NCI-H460 (cell line): ENCODE measurements at regions not wholly inside any gene's neighbourhood (a gene's known extent, or its start where the extent isn't known, plus 50 kb on each side); places are given as distances from the start of the nearest gene placed in this dataset.

Source experiments
- DNase-seq: peaks from one replicate; pipeline ENCODE4 v3.0.0-alpha.2; 2016; ENCODE audit warnings: low read depth; ENCODE audit errors: extremely low read depth

DNA sequence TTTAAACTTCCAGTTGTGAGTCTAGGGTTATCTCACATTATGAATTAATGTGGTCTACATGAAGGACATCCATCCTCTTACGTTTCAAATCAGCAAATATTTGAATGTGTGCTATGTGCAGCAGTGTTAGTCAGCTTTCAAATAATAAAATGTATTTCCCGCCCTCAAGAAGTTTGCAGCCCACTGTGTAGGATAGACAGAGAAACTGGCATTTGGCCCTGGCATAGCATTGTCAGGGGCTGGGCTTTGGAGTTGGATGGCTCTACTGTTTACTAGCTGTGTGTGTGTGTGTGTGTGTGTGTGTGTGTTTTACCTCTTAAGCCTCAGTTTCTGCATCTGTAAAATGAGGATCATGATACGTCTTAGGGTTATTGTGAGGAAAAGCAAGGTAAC is 400.5 kb upstream of the C2CD4B start:
- DNase-seq = no peak

DNA sequence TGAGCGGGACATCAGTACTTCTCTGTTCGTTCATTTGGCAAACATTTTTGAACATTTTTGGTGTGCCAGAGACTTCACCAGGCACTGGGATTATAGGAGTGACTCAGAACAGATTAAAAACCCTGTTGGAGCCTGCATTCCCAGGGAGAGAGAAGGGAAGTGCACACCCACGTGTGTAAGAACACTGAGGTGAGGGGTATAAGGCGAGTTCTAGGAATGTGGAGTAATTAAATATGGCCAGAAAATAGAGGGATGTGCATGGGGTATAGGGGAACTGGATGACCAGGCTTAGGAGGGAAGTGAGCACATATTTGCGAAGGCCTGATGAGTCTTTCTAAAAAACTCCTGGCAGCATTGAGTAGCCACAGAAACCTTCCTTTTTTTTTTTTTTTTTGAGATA is 401.2 kb upstream of the C2CD4B start:
- no peak for DNase-seq

DNA sequence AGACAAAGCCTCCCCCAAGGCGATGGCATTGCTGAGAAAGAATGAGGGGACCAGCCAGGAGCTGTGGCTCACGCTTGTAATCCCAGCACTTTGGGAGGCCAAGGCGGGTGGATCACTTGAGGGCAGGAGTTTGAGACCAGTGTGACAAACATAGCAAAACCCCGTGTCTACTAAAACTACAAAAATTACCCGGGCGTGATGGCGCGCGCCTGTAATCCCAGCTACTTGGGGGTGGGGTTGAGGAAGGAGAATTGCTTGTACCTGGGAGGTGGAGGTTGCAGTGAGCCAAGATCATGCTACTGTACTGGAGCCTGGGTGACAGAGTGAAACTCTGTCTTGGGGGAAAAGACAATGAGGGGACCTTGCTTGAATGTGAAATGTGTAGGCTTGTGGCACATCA is 402.4 kb upstream of the C2CD4B start:
- no peak for DNase-seq

DNA sequence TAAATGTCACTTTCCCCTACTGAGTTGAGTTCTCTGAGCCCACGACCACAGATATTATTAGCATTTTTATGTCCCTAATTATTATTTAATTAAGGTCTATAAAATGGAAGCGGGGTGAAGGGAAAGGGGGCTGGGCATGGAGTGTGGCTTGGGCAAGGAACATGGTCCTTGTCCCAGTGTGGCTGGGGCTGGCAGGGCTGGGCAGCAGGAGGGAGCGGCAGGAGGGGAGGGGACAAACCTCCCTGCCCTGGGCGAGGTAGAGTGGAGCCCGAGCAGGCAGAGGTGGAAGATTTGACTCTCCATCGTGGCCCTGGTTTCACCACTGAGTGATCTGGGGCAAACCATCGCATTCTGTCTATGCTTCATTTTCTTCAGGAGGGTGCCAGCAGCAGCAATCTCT is 402.9 kb upstream of the C2CD4B start:
- no peak for DNase-seq

DNA sequence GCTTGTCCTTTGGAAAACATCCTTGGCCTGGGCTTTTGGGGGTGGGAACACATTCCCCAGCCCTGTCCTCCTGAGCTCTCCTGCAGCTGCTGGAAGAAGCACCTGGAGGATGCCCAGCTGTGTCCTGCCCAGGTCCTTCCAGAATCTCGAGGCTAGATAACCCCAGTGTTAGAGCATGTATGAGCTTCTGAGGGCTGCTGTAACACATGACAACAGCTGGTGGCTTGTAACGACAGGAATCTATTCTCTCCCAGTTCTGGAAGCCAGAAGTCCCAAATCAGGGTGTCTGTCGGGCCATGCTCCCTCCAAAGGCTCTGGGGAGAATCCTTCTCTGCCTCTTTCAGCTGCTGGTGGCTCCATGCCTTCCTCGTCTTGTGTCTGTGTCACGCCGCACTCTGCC is 403.6 kb upstream of the C2CD4B start:
- no peak for DNase-seq

DNA sequence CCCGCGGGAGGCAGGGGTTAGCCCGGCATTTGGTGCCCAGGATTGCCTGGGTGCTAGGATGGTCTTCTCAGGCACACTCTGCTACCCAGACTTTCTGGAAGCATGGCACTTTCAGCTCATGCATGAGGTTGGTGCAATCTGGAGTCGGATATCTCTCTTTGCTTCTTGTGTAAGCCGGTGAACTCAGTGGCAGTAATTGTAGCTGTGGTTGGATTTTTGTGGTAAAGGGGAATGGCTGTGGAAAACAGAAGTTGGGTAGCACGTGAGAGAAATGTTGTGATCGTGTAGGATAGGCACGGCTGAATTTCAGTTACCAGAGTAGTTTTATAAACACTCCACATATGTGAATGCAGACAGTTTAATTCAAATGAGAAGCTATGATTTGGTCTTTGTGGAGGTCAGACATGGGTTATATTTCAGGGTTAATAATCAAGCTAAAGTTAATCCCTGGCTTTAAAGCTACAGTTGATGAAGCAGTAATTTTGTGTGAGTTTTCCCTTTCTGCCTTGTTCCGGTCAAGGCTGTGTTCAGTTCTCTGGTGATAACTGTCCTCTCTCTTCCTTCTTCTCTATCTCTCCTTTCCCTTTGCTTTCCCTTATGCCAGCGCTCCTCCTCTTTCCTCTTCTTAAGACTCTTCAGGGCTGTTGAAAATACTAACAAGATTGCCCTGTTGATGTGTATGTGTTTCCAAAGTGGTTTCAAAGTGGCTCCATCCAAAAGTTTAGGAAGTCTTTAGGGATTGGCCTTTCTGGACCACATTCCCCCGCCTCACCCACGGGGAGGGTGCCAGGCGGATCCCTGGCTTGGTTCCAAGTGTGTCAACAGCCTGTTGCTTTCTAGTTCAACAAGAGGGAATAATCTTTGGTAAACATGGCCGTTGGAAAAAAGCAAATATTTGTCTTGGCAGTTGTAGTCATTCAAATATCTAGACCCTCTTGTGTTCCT is 404.6 kb upstream of the C2CD4B start:
- DNase-seq = no peak

DNA sequence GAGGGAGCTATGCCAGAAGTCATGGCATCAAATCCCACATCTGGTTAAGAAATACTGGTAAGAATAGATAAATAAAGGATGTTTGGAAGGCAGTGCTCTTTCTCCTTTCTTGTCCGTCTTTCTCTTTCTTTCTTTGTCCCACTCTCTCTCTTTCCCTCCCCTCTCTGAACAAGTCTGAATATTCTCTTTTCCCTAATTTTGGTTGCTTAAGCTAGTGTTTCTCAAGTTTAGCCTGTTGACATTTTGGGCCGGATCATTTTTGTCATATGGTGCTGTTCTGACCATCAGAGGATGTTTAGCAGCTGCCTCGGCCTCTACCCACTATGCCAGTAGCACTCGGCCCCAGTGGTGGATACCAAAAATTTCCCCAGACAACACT is 405.3 kb upstream of the C2CD4B start:
- DNase-seq = no peak

DNA sequence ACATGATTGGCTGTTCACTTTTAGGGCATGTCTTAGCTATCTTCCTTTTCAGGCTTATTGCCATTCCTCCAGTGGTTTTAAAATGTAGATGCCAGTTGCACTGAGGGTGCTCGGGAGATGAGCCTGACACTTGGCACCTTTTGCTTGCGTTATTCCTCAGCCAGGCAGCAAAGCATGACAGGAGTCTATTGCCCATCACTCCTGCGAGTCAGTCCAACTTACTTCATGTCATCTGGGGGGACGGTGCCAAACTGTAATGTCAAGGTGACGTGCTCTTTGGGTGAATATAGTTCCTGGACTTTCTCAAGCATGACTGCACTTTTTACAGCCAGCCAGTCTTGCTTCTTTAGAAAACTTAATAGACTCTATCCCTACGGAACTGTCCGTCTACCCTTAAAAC is 406.0 kb upstream of the C2CD4B start:
- no peak for DNase-seq

DNA sequence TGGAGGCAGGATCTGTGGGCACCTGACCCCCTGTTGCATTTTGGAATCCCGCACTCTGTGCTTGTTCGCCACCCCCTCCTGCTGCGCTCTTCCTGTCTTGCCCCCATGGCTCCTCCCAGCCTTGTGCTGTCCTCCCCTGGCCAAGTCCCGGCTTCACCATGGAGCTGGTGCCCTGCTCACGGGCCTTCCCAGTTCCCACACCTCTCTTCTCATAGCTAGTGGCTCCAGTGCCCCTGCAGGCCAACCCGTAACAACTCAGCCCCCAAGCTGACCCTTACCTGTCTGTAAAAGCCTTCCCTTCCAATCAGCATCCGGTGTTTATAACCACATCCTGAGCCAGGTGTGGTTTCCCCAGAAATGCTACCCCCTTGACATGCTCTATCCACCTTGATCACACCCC is 407.7 kb upstream of the C2CD4B start:
- DNase-seq = no peak

DNA sequence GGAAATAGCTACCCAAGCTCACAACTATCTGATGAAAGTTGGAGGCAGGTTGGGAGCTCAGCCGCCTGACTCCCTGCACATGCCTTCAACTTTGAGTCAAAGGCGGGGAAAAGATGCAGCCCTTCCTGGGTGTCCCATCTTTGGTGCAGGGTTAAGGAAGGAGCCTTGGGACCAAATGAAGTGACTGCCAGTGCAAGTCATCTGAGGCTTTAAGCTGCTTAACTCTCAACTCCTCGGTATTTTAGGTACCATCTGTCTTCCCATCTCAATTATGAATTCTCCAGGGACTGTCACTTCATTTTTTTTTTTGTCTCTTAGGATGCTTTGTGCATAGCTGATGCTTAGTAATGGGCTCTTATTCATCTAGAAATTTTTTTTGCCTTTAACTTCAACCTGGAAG is 408.8 kb upstream of the C2CD4B start:
- DNase-seq = no peak

DNA sequence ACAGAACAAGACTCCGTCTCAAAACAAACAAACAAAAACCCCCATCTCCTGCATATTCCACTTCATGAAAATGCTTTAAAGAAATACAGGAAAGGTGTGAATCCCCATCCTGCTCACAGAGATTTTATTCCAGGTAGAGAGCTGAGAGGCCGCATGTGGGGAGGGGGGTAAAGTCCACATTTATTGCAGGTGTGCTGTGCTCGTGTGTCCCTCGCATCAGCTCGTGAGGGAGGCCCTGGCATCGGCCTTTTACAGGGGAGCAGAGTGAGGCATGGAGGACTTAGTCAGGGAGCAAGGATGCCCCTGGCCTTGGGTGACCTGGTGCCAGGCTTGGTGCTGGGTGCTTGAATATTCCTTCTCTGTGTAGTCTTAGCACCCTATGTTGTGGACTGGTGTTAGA is 413.5 kb upstream of the C2CD4B start:
- no peak for DNase-seq

DNA sequence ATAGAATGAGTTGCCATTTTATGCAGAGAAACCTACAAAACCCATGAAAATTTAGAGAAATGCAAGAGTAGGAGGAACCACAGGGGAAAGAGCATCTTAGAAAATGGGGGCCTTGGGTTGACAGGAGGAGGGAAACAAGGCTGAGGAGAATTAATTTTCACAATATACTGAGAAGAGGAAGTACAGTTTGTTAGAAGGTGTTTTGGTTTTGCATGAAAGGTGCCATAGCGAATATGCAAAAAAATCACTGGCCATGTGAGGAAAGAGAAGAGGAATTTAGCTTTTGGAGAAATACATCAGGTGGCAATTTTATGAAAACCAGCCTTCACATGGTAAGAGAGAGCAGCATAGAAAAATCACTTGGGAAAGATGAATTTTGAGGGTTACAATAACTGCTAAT is 413.9 kb upstream of the C2CD4B start:
- DNase-seq = no peak

DNA sequence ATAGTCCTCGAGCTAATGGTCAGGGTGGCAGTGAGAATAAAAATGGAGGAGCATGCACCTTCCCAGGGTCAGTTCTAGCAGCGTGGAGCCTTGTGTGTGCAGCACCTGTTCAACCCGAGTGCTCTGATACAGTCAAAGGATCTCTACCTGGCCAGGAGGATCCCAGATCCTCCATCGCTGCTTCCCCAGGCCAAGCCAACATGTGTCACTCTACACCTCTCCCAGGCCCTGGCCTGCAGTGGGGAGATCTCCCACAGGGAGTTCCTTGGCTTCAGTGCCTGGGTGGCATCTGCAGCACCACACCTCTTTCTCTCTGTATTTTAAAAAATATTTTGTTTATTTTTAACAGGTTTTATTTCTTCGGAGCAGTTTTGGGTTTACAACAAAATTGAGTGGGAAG is 414.8 kb upstream of the C2CD4B start:
- no peak for DNase-seq

DNA sequence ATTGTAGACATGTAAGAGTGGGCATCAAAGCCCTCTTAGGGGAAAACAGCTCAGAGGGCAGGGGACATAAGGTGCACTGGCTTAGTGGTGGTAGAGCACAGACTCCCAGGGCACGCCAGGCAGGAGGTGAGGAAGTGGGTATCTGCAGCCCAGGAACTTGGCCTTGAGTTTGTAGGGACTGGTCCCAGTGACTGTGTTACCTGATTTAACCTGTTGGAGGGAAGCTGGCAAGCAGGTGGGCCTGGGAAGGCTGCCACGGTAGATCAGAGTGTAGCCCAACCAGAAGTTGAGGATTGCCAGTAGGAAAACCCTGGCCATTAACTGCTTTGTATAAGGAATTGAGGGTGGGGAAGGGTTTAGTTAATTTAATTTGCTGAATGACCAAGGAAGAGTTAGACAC is 417.5 kb upstream of the C2CD4B start:
- no peak for DNase-seq

DNA sequence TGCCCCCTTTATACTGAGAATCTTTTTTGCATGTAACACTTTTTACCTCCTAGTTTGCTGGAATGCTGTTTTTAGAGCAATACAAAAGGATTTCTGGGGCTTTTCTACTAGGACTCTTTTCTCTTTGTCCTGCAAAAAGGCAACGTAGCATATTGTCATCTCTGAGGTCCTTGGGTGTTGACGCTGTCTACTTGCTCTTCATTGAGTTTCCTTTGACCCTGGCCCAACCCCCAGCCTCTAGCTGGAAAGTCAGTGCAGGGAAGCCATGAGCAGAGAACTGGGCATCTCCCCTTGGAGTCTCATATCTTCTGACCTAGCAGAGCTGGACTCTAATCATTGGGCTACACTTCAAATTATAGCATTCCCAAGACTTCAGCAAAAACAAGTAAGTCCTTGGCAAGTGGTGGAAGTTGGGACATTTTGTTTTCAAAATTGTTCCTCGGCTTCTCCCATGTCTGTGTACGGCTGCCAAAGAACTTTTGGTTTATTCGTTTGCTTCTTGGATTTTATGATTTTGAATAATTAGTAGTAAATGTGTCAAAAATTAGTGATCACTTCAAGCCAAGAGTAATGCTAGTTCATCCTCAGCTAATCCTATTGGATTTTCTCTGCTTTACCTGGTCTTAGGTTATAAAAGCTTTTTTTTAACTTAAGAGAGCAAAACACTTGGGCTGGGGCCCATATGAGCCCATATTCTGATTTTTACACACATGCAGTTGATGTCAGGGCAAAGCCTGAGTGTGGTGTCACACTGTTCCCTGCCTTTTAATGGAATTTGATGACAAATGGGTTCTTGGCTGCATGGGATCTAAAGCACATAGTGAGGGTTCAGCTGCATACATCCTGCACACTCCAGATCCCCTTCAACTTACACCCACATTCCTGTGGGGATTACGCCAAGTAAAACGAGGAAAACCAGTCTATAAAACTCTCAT is 419.5 kb upstream of the C2CD4B start:
- DNase-seq = no peak

DNA sequence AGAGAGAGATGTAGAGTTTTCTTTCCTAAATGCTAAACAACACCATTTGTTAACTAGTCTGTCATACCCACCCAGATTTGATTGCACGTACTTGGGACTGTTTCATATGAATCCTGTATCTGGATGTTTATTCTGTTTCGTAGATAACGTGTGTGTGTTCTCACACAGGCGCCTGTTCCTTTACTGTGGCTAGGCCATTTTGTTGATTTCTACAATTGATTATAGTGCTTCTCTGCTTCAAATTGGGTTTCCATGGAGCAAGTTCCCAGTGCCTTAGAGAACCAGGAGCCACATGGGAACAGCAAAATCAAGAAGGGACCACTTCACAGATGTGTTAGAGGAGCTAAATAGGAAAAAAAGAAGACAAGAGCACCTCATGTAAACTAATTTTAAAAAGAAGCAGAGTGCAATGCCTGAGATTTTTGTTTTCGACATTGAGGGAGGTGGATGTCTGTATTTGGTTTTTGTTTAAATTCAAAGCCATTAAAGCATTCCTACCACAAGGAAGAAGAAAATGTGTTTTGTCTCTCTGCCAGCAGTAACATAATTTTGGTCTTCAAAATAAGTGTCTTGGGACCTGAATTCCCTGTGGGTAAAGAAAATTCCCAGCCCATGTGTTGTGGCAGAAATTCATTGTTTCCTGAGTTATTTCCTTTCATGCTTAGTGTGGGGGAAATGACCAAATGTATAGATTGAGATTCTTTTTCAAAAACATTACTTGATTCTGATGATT is 424.0 kb upstream of the C2CD4B start:
- no peak for DNase-seq

DNA sequence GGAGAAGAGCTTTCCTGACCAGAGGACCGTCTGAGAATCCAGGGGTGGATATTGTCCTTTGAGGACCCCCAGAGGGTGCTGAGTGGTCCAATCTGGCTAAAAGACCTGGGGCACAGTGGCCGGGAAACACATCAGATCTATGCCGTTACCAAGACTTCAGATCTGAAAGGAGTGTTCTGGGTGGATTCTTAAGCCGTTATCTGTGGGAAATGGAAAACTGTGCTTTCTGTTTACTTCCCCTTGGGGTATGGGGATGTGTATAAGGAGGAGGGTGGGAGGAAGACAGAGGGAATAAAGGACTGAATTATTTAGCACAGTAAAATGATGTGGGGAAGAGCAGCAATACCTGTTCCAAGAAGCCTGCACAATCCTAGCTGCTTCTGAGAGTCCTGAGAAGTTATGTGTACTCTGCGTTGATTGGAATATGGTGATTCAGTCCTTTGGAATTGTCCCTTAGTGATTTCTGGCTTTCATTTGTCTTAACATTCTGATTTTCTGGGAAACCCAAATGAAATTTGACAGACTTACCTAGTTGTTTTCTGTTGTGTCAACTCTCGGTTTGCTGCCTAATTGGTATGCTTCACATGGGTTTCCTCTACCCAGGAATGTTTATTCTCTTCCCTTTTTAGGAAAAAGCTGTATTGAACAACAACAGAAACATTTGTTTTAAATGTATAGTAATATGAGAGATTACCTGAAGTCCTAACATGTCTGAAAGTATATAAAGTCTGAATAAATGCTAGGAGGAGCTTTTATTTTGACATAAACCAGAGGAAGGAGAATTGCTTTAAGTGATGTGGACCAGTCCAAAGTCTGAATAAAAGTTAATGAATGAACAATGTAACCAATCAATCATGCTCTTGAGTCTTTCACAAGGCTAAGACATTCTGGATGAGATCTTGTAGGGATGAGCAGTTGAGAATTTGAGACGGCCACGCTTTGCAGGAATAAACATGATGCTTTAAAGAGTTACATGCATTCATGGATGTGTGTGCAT is 427.1 kb upstream of the C2CD4B start:
- DNase-seq = no peak

DNA sequence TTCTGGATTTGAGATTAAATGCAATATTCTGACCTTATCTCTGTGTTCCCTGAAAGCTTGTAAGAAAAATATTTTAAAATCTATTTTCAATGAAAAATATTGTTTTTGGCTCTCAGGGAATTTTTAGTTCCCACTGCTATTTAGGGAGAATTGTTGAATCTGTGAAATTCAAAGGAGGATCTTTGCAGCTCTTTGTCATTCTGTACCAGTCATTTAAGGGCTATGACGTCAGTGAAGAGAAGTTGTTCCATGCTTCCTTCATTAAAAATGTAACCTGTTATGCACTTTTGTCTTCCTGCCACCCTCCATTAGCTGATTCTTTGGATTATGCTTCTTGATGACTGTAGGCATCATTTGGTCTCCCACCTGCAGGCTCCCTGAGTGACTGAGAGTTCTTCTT is 427.8 kb upstream of the C2CD4B start:
- DNase-seq = no peak

DNA sequence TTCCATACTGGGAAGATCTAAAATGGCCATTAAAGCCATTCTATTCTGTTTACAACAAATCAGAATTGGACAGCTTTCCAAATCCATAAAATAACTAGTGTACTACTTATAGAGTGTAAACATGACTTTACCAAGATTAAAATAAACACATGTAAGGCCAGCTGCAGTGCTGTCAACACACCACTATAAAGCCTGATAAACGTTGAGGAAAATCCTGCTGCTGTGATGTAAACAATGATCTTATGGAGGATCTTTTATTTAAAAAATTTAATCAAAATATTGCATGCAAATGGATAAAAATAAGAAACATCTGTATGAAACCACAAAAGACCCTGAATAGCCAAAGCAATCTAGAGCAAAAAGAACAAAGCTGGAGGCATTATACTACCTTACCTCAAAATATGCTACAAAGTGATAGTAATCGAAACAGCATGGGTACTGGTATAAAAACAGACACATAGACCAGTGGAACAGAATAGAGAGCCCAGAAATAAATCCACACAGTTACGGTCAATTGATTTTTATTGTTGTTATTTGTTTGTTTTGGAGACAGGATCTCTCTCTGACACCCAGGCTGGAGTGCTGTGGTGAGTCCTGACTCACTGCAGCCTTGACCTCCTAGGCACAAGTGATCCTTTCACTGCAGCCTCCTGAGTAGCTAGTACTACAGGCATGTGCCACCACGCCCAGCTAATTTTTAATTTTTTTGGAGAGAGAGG is 428.8 kb upstream of the C2CD4B start:
- DNase-seq = no peak
